A673 (cell line): ENCODE measurements at regions not wholly inside any gene's neighbourhood (a gene's known extent, or its start where the extent isn't known, plus 50 kb on each side); places are given as distances from the start of the nearest gene placed in this dataset.

ENCODE experiments used
- EZH2 ChIP-seq: fragments of 200-600 bp; sonication (generic); IDR thresholded peaks from 2 replicates; pipeline ENCODE4 v1.6.1; 2017; ENCODE audit warnings: borderline replicate concordance, low read depth, mild to moderate bottlenecking, mixed read lengths, antibody characterized with exemption, low read length; ENCODE audit not compliant: poor library complexity, severe bottlenecking
- TF ChIP-seq, protein P1 (sequence below): fragments of 300-800, 200-600 bp; sonication (generic); conservative IDR thresholded peaks from 2 replicates; pipeline ENCODE4 v1.5.1; 2017; ENCODE audit warnings: low read depth, mild to moderate bottlenecking, antibody characterized with exemption, low read length, moderate library complexity, mixed read lengths

DNA sequence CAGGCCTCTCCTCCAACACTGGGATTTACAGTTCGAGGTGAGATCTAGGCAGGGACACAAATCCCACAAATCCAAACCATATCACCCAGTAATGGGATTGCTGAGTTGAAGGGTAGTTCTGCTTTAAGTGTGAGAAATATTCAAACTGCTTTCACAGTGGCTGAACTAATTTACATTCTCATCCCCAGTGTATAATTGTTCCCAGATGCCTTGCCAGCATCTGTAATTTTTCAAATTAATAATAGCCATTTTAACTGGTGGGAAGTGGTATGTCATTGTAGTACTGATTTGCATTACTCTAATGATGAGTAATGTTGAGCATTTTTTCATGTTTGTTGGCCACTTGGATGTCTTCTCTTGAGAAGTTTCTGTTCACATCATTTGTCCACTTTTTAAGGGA lies 592.8 kb upstream of the GRM3 start:
- TF ChIP-seq, protein P1, sequence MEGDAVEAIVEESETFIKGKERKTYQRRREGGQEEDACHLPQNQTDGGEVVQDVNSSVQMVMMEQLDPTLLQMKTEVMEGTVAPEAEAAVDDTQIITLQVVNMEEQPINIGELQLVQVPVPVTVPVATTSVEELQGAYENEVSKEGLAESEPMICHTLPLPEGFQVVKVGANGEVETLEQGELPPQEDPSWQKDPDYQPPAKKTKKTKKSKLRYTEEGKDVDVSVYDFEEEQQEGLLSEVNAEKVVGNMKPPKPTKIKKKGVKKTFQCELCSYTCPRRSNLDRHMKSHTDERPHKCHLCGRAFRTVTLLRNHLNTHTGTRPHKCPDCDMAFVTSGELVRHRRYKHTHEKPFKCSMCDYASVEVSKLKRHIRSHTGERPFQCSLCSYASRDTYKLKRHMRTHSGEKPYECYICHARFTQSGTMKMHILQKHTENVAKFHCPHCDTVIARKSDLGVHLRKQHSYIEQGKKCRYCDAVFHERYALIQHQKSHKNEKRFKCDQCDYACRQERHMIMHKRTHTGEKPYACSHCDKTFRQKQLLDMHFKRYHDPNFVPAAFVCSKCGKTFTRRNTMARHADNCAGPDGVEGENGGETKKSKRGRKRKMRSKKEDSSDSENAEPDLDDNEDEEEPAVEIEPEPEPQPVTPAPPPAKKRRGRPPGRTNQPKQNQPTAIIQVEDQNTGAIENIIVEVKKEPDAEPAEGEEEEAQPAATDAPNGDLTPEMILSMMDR = no peak
- TF ChIP-seq EZH2 = no peak
